IMR-90 (cell line): ENCODE measurements at regions not wholly inside any gene's neighbourhood (a gene's known extent, or its start where the extent isn't known, plus 50 kb on each side); places are given as distances from the start of the nearest gene placed in this dataset.

Experiments
- ATAC-seq: fragments of 200-7000 bp; cut with Tn5 transposase; 2 replicates; pipeline ENCODE4 v1.9.1; 2020; ENCODE audit warnings: low read depth, mild to moderate bottlenecking, moderate library complexity
- BruUV-seq: library from RNA; stranded (reverse); fragments of 400-500 nt; replicated peaks from 2 replicates; lab custom pipeline; 2021; lab: Mats Ljungman, UMichigan
- CTCF ChIA-PET: fragments of 300-600 bp; formaldehyde crosslinking; extraction: SDS; loops from one replicate; lab custom pipeline; 2021; ENCODE audit warnings: antibody characterized with exemption; lab: Yijun Ruan, JAX
- POLR2A ChIA-PET: fragments of 300-600 bp; sonication (Branson Sonifier 250); formaldehyde crosslinking; loops from one replicate; lab custom pipeline; 2022; ENCODE audit warnings: antibody characterized with exemption; ENCODE audit not compliant: unreplicated experiment; lab: Charles Lee
- DNase-seq: peaks from one replicate; pipeline ENCODE4 v3.0.0; 2013
- H2AFZ ChIP-seq: replicated peaks from 2 replicates; pipeline ENCODE3; 2013; ENCODE audit warnings: low read length, mild to moderate bottlenecking; ENCODE audit not compliant: poor library complexity
- H2AK5ac ChIP-seq: 2 replicates; pipeline ENCODE4 v1.6.1; 2013; ENCODE audit warnings: low read depth, low read length, inconsistent platforms
- H2AK9ac ChIP-seq: replicated peaks from 2 replicates; pipeline ENCODE3; 2013; ENCODE audit warnings: mild to moderate bottlenecking, low read depth, low read length, moderate library complexity; ENCODE audit not compliant: poor library complexity
- H2BK120ac ChIP-seq: 2 replicates; pipeline ENCODE4 v1.6.1; 2013; ENCODE audit warnings: low read depth, low read length, inconsistent platforms
- H2BK15ac ChIP-seq: 3 replicates; pipeline ENCODE4 v1.6.1; 2013; ENCODE audit warnings: low read depth, low read length, inconsistent platforms
- H2BK20ac ChIP-seq: 2 replicates; pipeline ENCODE4 v1.6.1; 2013; ENCODE audit warnings: low read depth, mild to moderate bottlenecking, inconsistent platforms, low read length, moderate library complexity
- H2BK5ac ChIP-seq: 2 replicates; pipeline ENCODE4 v1.6.1; 2013; ENCODE audit warnings: mild to moderate bottlenecking, low read depth, low read length, inconsistent platforms; ENCODE audit not compliant: poor library complexity, severe bottlenecking
- H3K14ac ChIP-seq: replicated peaks from 2 replicates; pipeline ENCODE4 v1.6.1; 2013; ENCODE audit warnings: low read depth, low read length, inconsistent platforms
- H3K18ac ChIP-seq: 2 replicates; pipeline ENCODE4 v1.6.1; 2013; ENCODE audit warnings: low read depth, low read length, control low read depth
- H3K23ac ChIP-seq: 2 replicates; pipeline ENCODE4 v1.6.1; 2013; ENCODE audit warnings: low read depth, low read length, inconsistent platforms
- H3K27ac ChIP-seq: 2 replicates; pipeline ENCODE4 v1.5.1; 2013; ENCODE audit warnings: mild to moderate bottlenecking, control low read depth, low read length; ENCODE audit not compliant: insufficient read depth
- H3K27me3 ChIP-seq: 2 replicates; pipeline ENCODE4 v1.6.1; 2013; ENCODE audit warnings: low read length; ENCODE audit not compliant: control insufficient read depth, insufficient read depth
- H3K36me3 ChIP-seq: 2 replicates; pipeline ENCODE4 v1.6.1; 2013; ENCODE audit warnings: low read length, mixed read lengths; ENCODE audit not compliant: control insufficient read depth, insufficient read depth
- H3K4ac ChIP-seq: 2 replicates; pipeline ENCODE4 v1.6.1; 2013; ENCODE audit warnings: low read depth, low read length, inconsistent platforms
- H3K4me1 ChIP-seq: 2 replicates; pipeline ENCODE4 v1.6.1; 2013; ENCODE audit warnings: low read length, mixed read lengths; ENCODE audit not compliant: control insufficient read depth, insufficient read depth
- H3K4me2 ChIP-seq: 2 replicates; pipeline ENCODE4 v1.6.1; 2013; ENCODE audit warnings: low read depth, mild to moderate bottlenecking, control low read depth, low read length, moderate library complexity
- H3K4me3 ChIP-seq: 2 replicates; pipeline ENCODE4 v1.5.1; 2013; ENCODE audit warnings: low read depth, mild to moderate bottlenecking, control low read depth, low read length, moderate library complexity; ENCODE audit not compliant: insufficient read depth
- H3K56ac ChIP-seq: 2 replicates; pipeline ENCODE4 v1.6.1; 2013; ENCODE audit warnings: low read length, inconsistent platforms; ENCODE audit not compliant: insufficient read depth; ENCODE audit errors: extremely low read depth
- H3K79me1 ChIP-seq, 2 experiments: 2 replicates each; pipeline ENCODE4 v1.6.1; 2013; ENCODE audit warnings: low read length in 2 of 2, inconsistent platforms in 1 of 2, low read depth in 1 of 2
- H3K9ac ChIP-seq: 2 replicates; pipeline ENCODE4 v1.6.1; 2013; ENCODE audit warnings: low read depth, low read length, control low read depth
- H3K9me1 ChIP-seq: 2 replicates; pipeline ENCODE4 v1.6.1; 2013; ENCODE audit warnings: low read length, inconsistent platforms; ENCODE audit not compliant: insufficient read depth
- H3K9me3 ChIP-seq: 2 replicates; pipeline ENCODE4 v1.6.1; 2013; ENCODE audit warnings: low read length; ENCODE audit not compliant: control insufficient read depth, insufficient read depth
- H4K20me1 ChIP-seq: 2 replicates; pipeline ENCODE4 v1.6.1; 2013; ENCODE audit warnings: low read length, inconsistent platforms; ENCODE audit not compliant: insufficient read depth
- H4K5ac ChIP-seq: 2 replicates; pipeline ENCODE4 v1.6.1; 2013; ENCODE audit warnings: mild to moderate bottlenecking, low read depth, low read length, control low read depth
- H4K8ac ChIP-seq, 2 experiments: 2 replicates each; pipeline ENCODE4 v1.6.1; 2013; ENCODE audit warnings: low read depth in 2 of 2, low read length in 2 of 2, control low read depth in 1 of 2, inconsistent platforms in 1 of 2
- H4K91ac ChIP-seq: 2 replicates; pipeline ENCODE4 v1.6.1; 2013; ENCODE audit warnings: low read depth, low read length, inconsistent platforms; ENCODE audit not compliant: insufficient read depth
- CTCF ChIP-seq: conservative IDR thresholded peaks from 2 replicates; pipeline ENCODE4 v1.5.1; 2012; ENCODE audit warnings: mild to moderate bottlenecking, low read depth, low read length, improper control_type of control experiment
- RAD21 ChIP-seq: IDR thresholded peaks from 2 replicates; pipeline ENCODE4 v1.6.1; 2012; ENCODE audit warnings: low read length, improper control_type of control experiment
- RCOR1 ChIP-seq: IDR thresholded peaks from 2 replicates; pipeline ENCODE4 v1.6.1; 2012; ENCODE audit warnings: mild to moderate bottlenecking, low read length, improper control_type of control experiment; ENCODE audit not compliant: insufficient replicate concordance
- SMC3 ChIP-seq: fragments of 150-350 bp; IDR thresholded peaks from 2 replicates; pipeline ENCODE4 v1.6.1; 2016; ENCODE audit warnings: low read depth, mild to moderate bottlenecking, antibody characterized with exemption, low read length, moderate library complexity
- WGBS, 2 experiments: methylation state at CpG; one replicate each; pipeline versions ENCODE4 v1.1.5 to v1.1.7; 2013; ENCODE audit warnings: missing lambda C conversion rate in 2 of 2; ENCODE audit not compliant: insufficient read length in 1 of 2; ENCODE audit errors: extremely low coverage in 2 of 2; 5-methylcytosine and 5-hydroxymethylcytosine counted together
- dilution Hi-C: fragments of 300-500 bp; cut with HindIII; formaldehyde crosslinking; loops from one replicate; pipeline ENCODE4 v1.14.3; 2018; ENCODE audit warnings: low sequenced_read_pairs; ENCODE audit not compliant: unreplicated experiment
- in situ Hi-C: fragments of 300-500 bp; cut with MboI; formaldehyde crosslinking; loops from 3 replicates; pipeline ENCODE4 v1.14.3; 2019; ENCODE audit warnings: low sequenced_read_pairs, inconsistent platforms, mixed read lengths
- intact Hi-C: fragments of 100-400 bp; cut with micrococcal nuclease; formaldehyde crosslinking; loops from 2 replicates; pipeline ENCODE4 v1.10.0; 2022

DNA sequence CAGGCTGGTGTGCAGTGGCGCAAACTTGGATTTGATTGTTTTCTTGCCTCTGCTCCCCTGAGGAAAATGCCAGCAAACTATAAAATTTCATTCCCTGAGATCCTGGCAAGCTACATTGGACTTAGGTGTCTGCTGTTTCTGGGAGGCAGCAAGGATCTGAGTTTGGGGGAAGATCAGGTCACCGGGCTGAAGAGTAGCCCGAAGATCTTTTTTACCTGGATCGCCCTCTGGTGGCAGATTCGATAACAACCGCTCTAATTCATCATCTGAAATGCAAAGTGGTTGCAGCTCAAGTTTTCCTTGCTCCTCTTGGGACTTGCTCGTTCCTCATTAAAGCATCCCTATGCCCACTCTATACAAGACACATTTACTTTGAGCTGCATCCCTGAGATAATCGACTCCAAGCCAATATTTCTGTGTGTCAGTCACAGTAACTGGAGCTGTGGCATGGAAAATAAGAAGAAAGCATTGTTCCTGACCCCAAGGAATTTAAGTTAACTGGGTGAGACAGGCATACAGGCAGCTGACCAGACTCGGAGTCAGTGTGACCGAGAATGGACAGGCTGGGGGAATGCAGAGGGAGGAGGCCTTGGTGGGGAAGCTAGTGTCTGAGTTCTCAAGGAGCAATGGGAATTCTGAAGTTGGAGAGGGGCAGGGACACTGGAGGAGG lies 131.8 kb upstream of the PROKR2 start:
- H3K27ac ChIP-seq: no peak overlapping the region

More for the DNA sequence above, 131.8 kb upstream of the PROKR2 start:
- no peak overlapping the region for H3K4me2 ChIP-seq
- H2BK5ac ChIP-seq: no peak overlapping the region
- no TSS peak for BruUV-seq
- H3K9ac ChIP-seq: no peak overlapping the region
- H3K79me1 ChIP-seq: no peaks in the 10 kb centered on the region
- POLR2A ChIA-PET: no interaction called here
- CTCF ChIA-PET: interaction anchor here (0.6 to 3.1 kb wide), 5 partner anchors 22 to 323 kb away, joined by 3 to 10 read pairs (median 6); partner anchors contain the start of gene CDS2
- WGBS, 2 experiments: 0% methylated on average over 3 of the region's 10 CpGs; no CpG with 5 or more reads in 1 of the 2 experiments
- H4K8ac ChIP-seq: no peak overlapping the region
- H4K20me1 ChIP-seq: no peaks in the 10 kb centered on the region
- TF ChIP-seq RCOR1 (no peak), CTCF (peak; percentile 59), RAD21 (peak; percentile 49), SMC3 (peak; percentile 46; the same call in 1 of the 2 replicates)
- no peak overlapping the region for H3K4ac ChIP-seq
- peak; percentile 28 for DNase-seq
- in situ Hi-C loops (loop anchor here (5.0 kb wide), 1 partner anchor 241 kb away; no protein-coding TSS in a partner anchor), dilution Hi-C loops (no loop called here), intact Hi-C loops (loop anchor here (1.0 to 10.0 kb wide), 2 partner anchors 243 to 324 kb away; partner anchors contain the start of gene CDS2)
- H2BK120ac ChIP-seq: no peak overlapping the region
- H2AK9ac ChIP-seq: no peak overlapping the region
- no peak overlapping the region for H2AFZ ChIP-seq
- no peak overlapping the region for H3K18ac ChIP-seq
- no peak overlapping the region for H2BK15ac ChIP-seq
- H3K4me1 ChIP-seq: no peaks in the 10 kb centered on the region
- no peak overlapping the region for H2AK5ac ChIP-seq
- peaks cover 5% of the 10 kb centered on the region; the same call in 1 of the 2 replicates for H3K27me3 ChIP-seq
- no peaks in the 10 kb centered on the region for H3K9me3 ChIP-seq
- H3K36me3 ChIP-seq: no peaks in the 10 kb centered on the region
- H3K23ac ChIP-seq: no peak overlapping the region
- no peak overlapping the region for H3K56ac ChIP-seq
- no peak overlapping the region for H4K5ac ChIP-seq
- no peak overlapping the region for H3K4me3 ChIP-seq
- H4K91ac ChIP-seq: no peak overlapping the region
- H3K9me1 ChIP-seq: no peaks in the 10 kb centered on the region
- no peak overlapping the region for H2BK20ac ChIP-seq
- ATAC-seq: peak; percentile 72
- no peak overlapping the region for H3K14ac ChIP-seq
